H1 (cell line): ENCODE measurements at regions not wholly inside any gene's neighbourhood (a gene's known extent, or its start where the extent isn't known, plus 50 kb on each side); places are given as distances from the start of the nearest gene placed in this dataset.

Experiments used
- CTCF ChIA-PET: fragments of 300-600 bp; sonication (Branson Sonifier 250); formaldehyde crosslinking; loops from one replicate; lab custom pipeline; 2021; ENCODE audit not compliant: partially characterized antibody; lab: Charles Lee
- POLR2A ChIA-PET: fragments of 300-600 bp; sonication (Branson Sonifier 250); formaldehyde crosslinking; loops from one replicate; lab custom pipeline; 2021; ENCODE audit warnings: inconsistent platforms; ENCODE audit not compliant: partially characterized antibody; lab: Charles Lee
- DNase-seq, 2 experiments: peaks; one replicate each; pipeline versions ENCODE4 v3.0.0 to v3.0.0-alpha.2; 2010 to 2022; ENCODE audit warnings: low spot score in 2 of 2, low read depth in 1 of 2, mixed read lengths in 1 of 2
- FAIRE-seq: peaks from 2 replicates; lab custom pipeline; 2011; peaks lifted over from hg19 to GRCh38; lab: Jason Lieb, UNC
- H2AFZ ChIP-seq: 2 replicates; pipeline ENCODE4 v1.8.1; 2012; ENCODE audit warnings: low read length, inconsistent platforms
- H2AK5ac ChIP-seq: 2 replicates; pipeline ENCODE4 v1.6.1; 2013; ENCODE audit warnings: low read depth, low read length
- H2BK120ac ChIP-seq: replicated peaks from 2 replicates; pipeline ENCODE3; 2013; ENCODE audit warnings: low read depth, low read length, inconsistent platforms
- H2BK12ac ChIP-seq: 2 replicates; pipeline ENCODE4 v1.6.1; 2013; ENCODE audit warnings: low read depth, low read length
- H2BK15ac ChIP-seq: 2 replicates; pipeline ENCODE4 v1.6.1; 2013; ENCODE audit warnings: low read length
- H2BK20ac ChIP-seq: 2 replicates; pipeline ENCODE4 v1.6.1; 2013; ENCODE audit warnings: low read length
- H2BK5ac ChIP-seq: 2 replicates; pipeline ENCODE4 v1.6.1; 2013; ENCODE audit warnings: low read depth, low read length
- H3K14ac ChIP-seq: 2 replicates; pipeline ENCODE4 v1.6.1; 2013; ENCODE audit warnings: inconsistent platforms; ENCODE audit not compliant: insufficient read length
- H3K18ac ChIP-seq: 2 replicates; pipeline ENCODE4 v1.6.1; 2013; ENCODE audit warnings: low read length; ENCODE audit errors: extremely low read depth
- H3K23ac ChIP-seq: 2 replicates; pipeline ENCODE4 v1.6.1; 2013; ENCODE audit warnings: inconsistent platforms; ENCODE audit not compliant: insufficient read length
- H3K23me2 ChIP-seq: 2 replicates; pipeline ENCODE4 v1.6.1; 2013; ENCODE audit warnings: low read depth, low read length
- H3K27ac ChIP-seq: 2 replicates; pipeline ENCODE4 v1.6.1; 2011; ENCODE audit warnings: low read depth, low read length, inconsistent platforms
- H3K27me3 ChIP-seq, 4 experiments: replicated peaks in 1 of 4; 1 replicate in 1 of 4; 2 replicates in 3 of 4; pipeline versions ENCODE4 v1.6.1 to v1.8.1; 2011 to 2013; ENCODE audit warnings: low read length in 3 of 4, mild to moderate bottlenecking in 3 of 4, inconsistent platforms in 2 of 4, mixed read lengths in 2 of 4, moderate library complexity in 1 of 4; ENCODE audit not compliant: control insufficient read depth in 3 of 4, insufficient read depth in 3 of 4; ENCODE audit errors: extremely low read depth in 1 of 4
- H3K36me3 ChIP-seq, 4 experiments: 2 replicates each; pipeline versions ENCODE4 v1.6.1 to v1.8.1; 2011 to 2013; ENCODE audit warnings: mild to moderate bottlenecking in 4 of 4, low read length in 3 of 4, moderate library complexity in 2 of 4, control low read depth in 1 of 4, inconsistent platforms in 1 of 4; ENCODE audit not compliant: insufficient read depth in 4 of 4, control insufficient read depth in 2 of 4
- H3K4ac ChIP-seq: replicated peaks from 2 replicates; pipeline ENCODE3; 2013; ENCODE audit warnings: low read length, low read depth, mixed read lengths, inconsistent platforms; ENCODE audit not compliant: insufficient read length
- H3K4me1 ChIP-seq, 4 experiments: replicated peaks in 1 of 4; 1 replicate in 1 of 4; 2 replicates in 3 of 4; pipeline versions ENCODE4 v1.6.1 to v1.8.1; 2011 to 2013; ENCODE audit warnings: low read length in 3 of 4, inconsistent platforms in 2 of 4, mixed read lengths in 1 of 4; ENCODE audit not compliant: insufficient read depth in 4 of 4, control insufficient read depth in 3 of 4
- H3K4me2 ChIP-seq, 2 experiments: 2 replicates each; pipeline versions ENCODE4 v1.6.1 to v1.8.1; 2011 to 2013; ENCODE audit warnings: low read depth in 2 of 2, low read length in 2 of 2, control low read depth in 1 of 2, inconsistent platforms in 1 of 2, mild to moderate bottlenecking in 1 of 2; ENCODE audit not compliant: insufficient read depth in 1 of 2
- H3K4me3 ChIP-seq, 4 experiments: fragments of 200-600, 300-600 bp in 1 of 4; sonication (generic), shearing (Covaris generic), sonication (Bioruptor Twin) in 1 of 4; 2 replicates each; pipeline versions ENCODE4 v1.5.1 to v1.8.1; 2011 to 2016; ENCODE audit warnings: low read length in 4 of 4, low read depth in 3 of 4, control low read depth in 2 of 4, inconsistent platforms in 2 of 4, mild to moderate bottlenecking in 2 of 4, mixed read lengths in 1 of 4, moderate library complexity in 1 of 4; ENCODE audit not compliant: insufficient read depth in 2 of 4; ENCODE audit errors: extremely low read depth in 1 of 4
- H3K56ac ChIP-seq: replicated peaks from 2 replicates; pipeline ENCODE3; 2013; ENCODE audit warnings: low read depth, mild to moderate bottlenecking, mixed read lengths, low read length, inconsistent platforms; ENCODE audit not compliant: insufficient read length
- H3K79me1 ChIP-seq: 2 replicates; pipeline ENCODE4 v1.6.1; 2013; ENCODE audit warnings: low read depth, low read length, control low read depth
- H3K79me2 ChIP-seq, 2 experiments: 2 replicates each; pipeline versions ENCODE4 v1.6.1 to v1.8.1; 2012 to 2013; ENCODE audit warnings: low read length in 2 of 2, mild to moderate bottlenecking in 2 of 2, inconsistent platforms in 1 of 2; ENCODE audit not compliant: insufficient read depth in 2 of 2, control insufficient read depth in 1 of 2
- H3K9ac ChIP-seq, 4 experiments: replicated peaks in 1 of 4; 1 replicate in 1 of 4; 2 replicates in 3 of 4; pipeline versions ENCODE4 v1.6.1 to v1.8.1; 2011 to 2013; ENCODE audit warnings: low read depth in 3 of 4, low read length in 3 of 4, control low read depth in 2 of 4, mild to moderate bottlenecking in 2 of 4, moderate library complexity in 2 of 4, inconsistent platforms in 1 of 4; ENCODE audit errors: extremely low read depth in 1 of 4
- H3K9me3 ChIP-seq, 2 experiments: 2 replicates each; pipeline versions ENCODE4 v1.6.1 to v1.8.1; 2012 to 2013; ENCODE audit warnings: mild to moderate bottlenecking in 2 of 2, moderate library complexity in 2 of 2, control low read depth in 1 of 2, inconsistent platforms in 1 of 2, low read depth in 1 of 2, low read length in 1 of 2, mixed read lengths in 1 of 2; ENCODE audit not compliant: insufficient read depth in 2 of 2
- H4K20me1 ChIP-seq, 2 experiments: replicated peaks in 1 of 2; 2 replicates each; pipeline versions ENCODE3 to v1.8.1; 2011 to 2013; ENCODE audit warnings: inconsistent platforms in 2 of 2, low read length in 2 of 2, mild to moderate bottlenecking in 1 of 2; ENCODE audit not compliant: insufficient read depth in 2 of 2, control insufficient read depth in 1 of 2
- H4K5ac ChIP-seq: 2 replicates; pipeline ENCODE4 v1.6.1; 2013; ENCODE audit warnings: low read length, low read depth, mixed read lengths, inconsistent platforms; ENCODE audit not compliant: insufficient read length
- H4K8ac ChIP-seq: 2 replicates; pipeline ENCODE4 v1.8.0; 2013; ENCODE audit warnings: mild to moderate bottlenecking, moderate library complexity, low read length, inconsistent platforms; ENCODE audit not compliant: insufficient read depth; ENCODE audit errors: extremely low read depth
- H4K91ac ChIP-seq: replicated peaks from 2 replicates; pipeline ENCODE3; 2013; ENCODE audit warnings: low read length, mixed read lengths, inconsistent platforms; ENCODE audit not compliant: insufficient read length
- CBX5 ChIP-seq: fragments of 300-800, 300-1000 bp; sonication (generic); IDR thresholded peaks from 2 replicates; pipeline ENCODE4 v1.7.1; 2016; ENCODE audit warnings: antibody characterized with exemption, low read length, low read depth
- CBX8 ChIP-seq: fragments of 300-800, 300-1000 bp; sonication (generic); IDR thresholded peaks from 2 replicates; pipeline ENCODE4 v1.7.1; 2016; ENCODE audit warnings: low read depth, low read length, borderline replicate concordance
- CHD2 ChIP-seq: IDR thresholded peaks from 2 replicates; pipeline ENCODE4 v1.6.1; 2012; ENCODE audit warnings: low read length, improper control_type of control experiment
- E2F6 ChIP-seq: IDR thresholded peaks from 2 replicates; pipeline ENCODE4 v1.6.1; 2012; ENCODE audit warnings: inconsistent platforms
- GTF2F1 ChIP-seq: IDR thresholded peaks from 2 replicates; pipeline ENCODE4 v1.6.1; 2012; ENCODE audit warnings: low read depth, low read length, improper control_type of control experiment, borderline replicate concordance
- MAFK ChIP-seq: IDR thresholded peaks from 2 replicates; pipeline ENCODE4 v1.6.1; 2012; ENCODE audit warnings: low read depth, mild to moderate bottlenecking, improper control_type of control experiment, low read length
- NANOG ChIP-seq: IDR thresholded peaks from 2 replicates; pipeline ENCODE4 v1.6.1; 2011; ENCODE audit warnings: low read length, low read depth, mild to moderate bottlenecking, inconsistent platforms; ENCODE audit not compliant: insufficient read depth, poor library complexity, severe bottlenecking
- RBBP5 ChIP-seq: IDR thresholded peaks from 2 replicates; pipeline ENCODE4 v1.7.1; 2012; ENCODE audit warnings: low read depth, mild to moderate bottlenecking, inconsistent platforms, low read length, moderate library complexity, borderline replicate concordance
- RNF2 ChIP-seq: fragments of 200-900, 300-1000 bp; sonication (generic); IDR thresholded peaks from 2 replicates; pipeline ENCODE4 v1.7.1; 2016; ENCODE audit warnings: borderline replicate concordance, low read depth, mild to moderate bottlenecking, antibody characterized with exemption, low read length; ENCODE audit not compliant: poor library complexity, severe bottlenecking; ENCODE audit errors: missing control alignments
- SIRT6 ChIP-seq: IDR thresholded peaks from one replicate; pipeline ENCODE4 v1.7.1; 2012; ENCODE audit warnings: low read length, inconsistent platforms
- SIX5 ChIP-seq: IDR thresholded peaks from 2 replicates; pipeline ENCODE4 v1.6.1; 2011; ENCODE audit warnings: mild to moderate bottlenecking, low read depth, low read length
- TAF7 ChIP-seq: optimal IDR thresholded peaks from 2 replicates; pipeline ENCODE3; 2011; ENCODE audit warnings: low read depth, mild to moderate bottlenecking, inconsistent platforms, low read length, moderate library complexity, borderline replicate concordance
- USF2 ChIP-seq: IDR thresholded peaks from 2 replicates; pipeline ENCODE4 v1.6.1; 2011; ENCODE audit warnings: low read length, improper control_type of control experiment
- WGBS, 2 experiments: shearing (Covaris generic) in 1 of 2; methylation state at CpG; one replicate each; pipeline versions ENCODE4 v1.1.6 to v1.1.7; 2013 to 2015; ENCODE audit warnings: low lambda C conversion rate in 2 of 2, mixed read lengths in 2 of 2, inconsistent platforms in 1 of 2, low coverage in 1 of 2, missing lambda C conversion rate in 1 of 2; ENCODE audit not compliant: insufficient replicate concordance in 2 of 2, insufficient coverage in 1 of 2, insufficient read length in 1 of 2; ENCODE audit errors: extremely low coverage in 1 of 2, missing lambda C conversion rate in 1 of 2; 5-methylcytosine and 5-hydroxymethylcytosine counted together

GRCh38 chr13:106887686-106888085 lies 319.7 kb upstream of the ARGLU1 start:
- H2BK120ac ChIP-seq, result no peak overlapping the region
- no peaks in the 10 kb centered on the region for H4K20me1 ChIP-seq
- H3K4ac ChIP-seq, result no peak overlapping the region
- no peaks in the 10 kb centered on the region; a peak in 1 of 7 replicates for H3K27me3 ChIP-seq
- ChIA-PET POLR2A (no interaction called here), CTCF (no interaction called here)
- no peak overlapping the region for H3K23ac ChIP-seq
- H3K27ac ChIP-seq, result no peak overlapping the region
- H3K14ac ChIP-seq, result no peak overlapping the region
- H2BK5ac ChIP-seq, result no peak overlapping the region
- no peak overlapping the region for H4K8ac ChIP-seq
- no peak overlapping the region for H2AK5ac ChIP-seq
- no peak overlapping the region for H2BK12ac ChIP-seq
- FAIRE-seq, result no peak
- 93% methylated on average over 2 of the region's 2 CpGs; no CpG with 5 or more reads in 1 of the 2 experiments for WGBS, 2 experiments
- H4K5ac ChIP-seq, result no peak overlapping the region
- no peak overlapping the region for H3K56ac ChIP-seq
- no peak overlapping the region for H4K91ac ChIP-seq
- DNase-seq, result no peak
- H2AFZ ChIP-seq, result no peak overlapping the region
- H3K79me1 ChIP-seq, result no peaks in the 10 kb centered on the region
- no peaks in the 10 kb centered on the region; a peak in 1 of 8 replicates for H3K36me3 ChIP-seq
- H3K9ac ChIP-seq, result no peak overlapping the region
- H3K18ac ChIP-seq, result no peak overlapping the region
- H3K79me2 ChIP-seq, result no peaks in the 10 kb centered on the region
- H3K23me2 ChIP-seq, result no peaks in the 10 kb centered on the region
- no peak overlapping the region for H2BK20ac ChIP-seq
- no peak overlapping the region for H3K4me2 ChIP-seq
- H2BK15ac ChIP-seq, result no peak overlapping the region
- peaks cover 9 to 13% of the 10 kb centered on the region in 2 experiments for H3K9me3 ChIP-seq
- no peak overlapping the region for H3K4me3 ChIP-seq
- no peaks in the 10 kb centered on the region for H3K4me1 ChIP-seq
- TF ChIP-seq GTF2F1 (no peak), E2F6 (no peak), SIRT6 (no peak), SIX5 (no peak), RNF2 (no peak), MAFK (no peak), NANOG (no peak), CBX5 (no peak), RBBP5 (no peak), TAF7 (no peak), CBX8 (no peak), CHD2 (no peak), USF2 (no peak)
